ENCODE measurements at regions not wholly inside any gene's neighbourhood (a gene's known extent, or its start where the extent isn't known, plus 50 kb on each side); places are given as distances from the start of the nearest gene placed in this dataset.

DNA sequence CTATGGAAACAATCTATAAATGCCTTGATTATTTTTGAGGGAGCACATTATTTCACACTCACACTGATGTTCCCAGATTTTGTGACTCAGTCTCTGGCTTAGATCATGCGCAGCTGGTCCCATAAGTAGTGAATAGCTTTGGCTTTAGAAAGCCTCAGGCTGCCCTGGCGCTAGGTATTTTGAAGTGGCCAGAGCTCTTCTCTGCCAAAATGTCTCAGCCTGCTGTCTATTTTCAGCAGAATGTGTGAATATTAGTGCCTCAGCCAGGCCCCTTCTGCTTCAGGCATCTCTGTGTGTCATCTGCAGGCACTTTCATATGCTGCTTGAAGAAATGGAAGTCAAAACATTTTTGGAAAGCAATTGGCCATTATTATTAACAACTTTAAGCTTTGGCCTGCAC lies 931.0 kb upstream of the INTU start:
- TF ChIP-seq ESRRG (CRISPR knock-in tag; IDR thresholded peaks at IDR 0.05), result no peak
- TF ChIP-seq ARNTL (CRISPR knock-in tag; IDR thresholded peaks at IDR 0.05; ENCODE audit: borderline replicate concordance, low read depth), result no peak
